GM18505 (cell line): ENCODE measurements at regions not wholly inside any gene's neighbourhood (a gene's known extent, or its start where the extent isn't known, plus 50 kb on each side); places are given as distances from the start of the nearest gene placed in this dataset.
"Not testable (repeated sequence)": the region's sequence is repeated elsewhere in the genome, so short reads cannot be mapped to it uniquely, and the experiment has no call there.

Experiments used
- ATAC-seq: cut with Tn5 transposase; IDR thresholded peaks from one replicate; pipeline ENCODE4 v1.9.1; 2021; ENCODE audit not compliant: unreplicated experiment
- POLR2A ChIP-seq: IDR thresholded peaks from 4 replicates; pipeline ENCODE4 v1.6.1; 2011; ENCODE audit warnings: borderline replicate concordance; ENCODE audit not compliant: insufficient read depth, insufficient read length; ENCODE audit errors: extremely low read depth

DNA sequence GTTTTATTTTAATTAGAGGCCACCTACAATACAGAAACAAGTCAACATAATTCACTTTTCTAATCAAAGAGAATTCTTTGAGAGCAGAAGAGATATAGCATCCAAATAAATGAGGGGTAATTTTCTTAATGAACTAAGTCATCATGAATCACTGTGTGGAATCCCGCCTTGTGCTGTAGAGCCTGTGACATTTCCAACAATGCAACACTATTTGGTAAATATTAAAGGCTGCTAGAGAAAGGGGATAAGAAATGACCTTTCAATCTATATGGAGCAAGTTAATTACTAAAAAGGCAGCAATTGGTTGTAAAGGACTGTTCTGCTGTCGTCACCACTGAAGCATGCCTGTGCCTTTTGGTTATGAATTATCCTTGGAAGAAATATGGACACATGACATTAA lies 345.7 kb upstream of the MAF start:
- no peak for ATAC-seq
- TF ChIP-seq POLR2A: no peak

DNA sequence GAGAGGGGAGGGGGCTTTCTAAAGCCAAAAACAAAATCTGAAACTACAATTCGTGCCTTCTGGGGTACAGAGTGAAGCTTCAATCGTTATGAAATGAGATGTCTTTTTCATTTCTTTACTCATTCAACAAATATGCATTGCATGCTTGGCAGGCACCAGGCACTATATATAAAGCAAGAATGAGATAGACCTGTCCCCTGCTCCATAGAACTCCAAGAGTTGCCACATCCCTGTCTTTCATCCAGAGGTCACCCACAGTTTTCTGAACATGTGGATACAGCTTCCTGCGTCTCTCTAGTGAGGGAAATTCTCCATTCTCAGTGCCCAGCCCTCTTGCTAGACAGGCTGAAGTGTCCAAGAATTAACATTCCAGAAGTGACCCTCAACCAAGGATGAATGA lies 343.2 kb upstream of the MAF start:
- no peak for ATAC-seq
- no peak for TF ChIP-seq POLR2A

DNA sequence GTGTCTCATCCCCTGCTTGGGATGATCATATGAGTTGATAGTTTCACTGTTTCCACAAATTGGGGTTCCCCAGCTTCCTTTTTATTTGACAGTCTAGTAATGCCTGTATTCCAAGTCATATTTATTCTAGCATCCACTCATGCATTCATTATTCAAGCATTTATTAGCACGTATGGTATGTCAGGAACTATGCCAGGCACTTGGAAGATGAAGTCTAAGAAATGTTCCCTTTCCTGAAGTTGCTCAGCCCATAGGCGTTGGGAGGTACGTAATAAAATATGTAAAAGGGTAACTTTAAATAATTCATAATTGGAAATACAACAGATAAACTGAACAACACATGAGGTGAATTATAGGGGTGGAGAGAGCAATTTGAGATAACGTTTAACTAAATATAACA lies 338.0 kb upstream of the MAF start:
- no peak for TF ChIP-seq POLR2A
- no peak for ATAC-seq

DNA sequence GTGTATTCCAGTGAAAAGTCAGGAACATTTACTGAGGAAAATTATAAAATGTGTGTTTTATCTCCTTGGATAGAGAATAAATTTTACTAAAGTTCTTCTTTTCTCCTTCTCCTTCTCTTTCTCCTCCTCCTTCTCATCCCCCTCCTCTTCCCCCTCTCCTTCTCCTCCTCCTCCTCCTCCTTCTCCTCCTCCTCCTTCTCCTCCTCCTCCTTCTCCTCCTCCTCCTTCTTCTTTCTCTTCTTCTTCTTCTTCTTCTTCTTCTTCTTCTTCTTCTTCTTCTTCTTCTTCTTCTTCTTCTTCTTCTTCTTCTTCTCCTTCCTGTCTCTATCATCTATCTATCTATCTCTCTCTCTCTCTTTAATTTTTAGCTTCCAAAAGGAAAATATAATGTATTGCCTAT lies 337.1 kb upstream of the MAF start:
- ATAC-seq: not testable (repeated sequence)

DNA sequence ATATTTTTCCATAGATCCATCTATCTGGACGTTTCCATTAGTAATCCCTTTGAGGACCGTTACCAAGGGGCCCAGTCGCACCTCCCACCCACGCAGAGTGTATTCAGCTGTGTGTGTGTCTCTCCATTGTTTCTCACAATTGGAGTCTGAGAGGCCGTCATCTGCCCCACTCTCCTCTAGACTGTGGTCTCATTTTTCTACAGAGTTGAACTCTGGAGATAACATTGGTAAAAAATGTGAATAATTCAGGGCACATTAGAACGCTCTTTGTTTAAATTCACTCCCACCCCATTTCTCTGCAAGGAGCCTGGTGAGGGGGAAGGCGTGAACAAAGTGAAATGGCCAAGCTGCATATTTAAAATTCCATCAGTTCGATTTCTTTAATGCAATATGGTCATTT lies 333.1 kb upstream of the MAF start:
- no peak for ATAC-seq
- TF ChIP-seq POLR2A: no peak

DNA sequence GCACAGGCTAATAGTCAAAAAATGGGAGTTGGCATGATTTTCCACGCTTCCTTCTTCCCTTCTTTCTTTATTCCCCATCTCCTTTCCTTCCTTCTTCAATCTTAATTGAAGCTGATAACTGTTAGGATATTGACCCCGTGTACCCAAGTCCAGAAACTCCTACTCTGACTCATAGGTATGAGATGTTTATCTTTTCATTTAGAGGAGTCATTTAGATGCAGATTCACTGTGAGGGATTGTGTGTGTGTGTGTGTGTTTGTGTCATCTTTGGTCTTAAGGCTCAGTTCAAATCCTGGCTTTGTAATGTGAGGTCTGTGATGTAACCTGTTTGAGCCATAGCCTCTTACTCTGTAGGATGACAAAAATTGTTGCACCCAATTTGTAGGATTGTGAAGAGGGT lies 332.0 kb upstream of the MAF start:
- ATAC-seq: no peak
- no peak for TF ChIP-seq POLR2A

DNA sequence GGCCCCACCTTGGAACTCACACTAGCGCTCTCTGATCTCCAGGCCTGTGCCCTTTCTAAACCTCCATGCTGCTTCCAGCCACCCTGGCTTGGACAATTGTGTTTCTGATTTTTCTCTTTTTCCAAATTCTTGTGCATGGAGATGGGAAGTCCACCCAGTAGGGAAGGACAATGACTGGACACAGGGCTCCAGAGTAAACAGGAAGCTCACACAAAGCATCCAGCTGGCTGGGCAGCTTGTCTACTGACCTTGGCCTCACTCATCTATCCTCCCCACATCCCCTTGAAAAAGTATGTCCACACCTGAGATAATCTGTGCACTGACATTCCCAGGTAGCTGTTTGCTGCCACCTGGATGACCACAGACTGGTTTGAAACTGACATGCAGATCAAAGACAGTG lies 331.2 kb upstream of the MAF start:
- TF ChIP-seq POLR2A: no peak
- no peak for ATAC-seq

DNA sequence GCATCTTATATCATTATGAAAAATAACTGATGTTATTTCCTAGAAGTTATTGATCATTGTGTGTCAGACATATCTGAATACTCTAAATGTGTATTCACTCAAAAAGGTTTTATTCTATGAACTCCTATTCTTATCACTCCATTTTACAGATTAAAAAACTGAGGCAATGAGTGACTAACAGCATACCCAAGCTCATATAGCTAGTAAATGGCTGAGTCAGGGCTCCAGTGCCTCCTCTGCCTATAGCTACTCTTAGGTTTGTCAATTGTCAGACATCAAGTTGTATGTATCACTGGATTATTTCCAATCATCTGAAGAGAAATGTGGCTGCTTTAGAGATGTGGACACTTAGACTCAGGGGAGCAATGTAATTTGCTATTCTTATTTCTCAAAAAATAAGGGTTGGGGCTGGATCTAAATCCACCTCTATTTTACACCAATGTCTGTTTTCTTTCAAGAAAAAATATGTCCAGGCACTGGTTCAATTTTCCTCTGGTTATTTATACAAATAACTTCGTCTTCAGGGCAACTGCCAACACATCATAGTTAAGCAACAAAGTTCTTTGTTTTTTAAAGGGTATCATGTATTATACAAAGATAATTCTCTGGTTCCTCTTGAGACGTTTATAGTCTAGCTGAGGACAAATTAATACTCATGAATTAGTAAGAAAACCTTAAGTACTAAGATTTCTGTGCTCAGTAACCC lies 328.9 kb upstream of the MAF start:
- TF ChIP-seq POLR2A: no peak
- no peak for ATAC-seq

DNA sequence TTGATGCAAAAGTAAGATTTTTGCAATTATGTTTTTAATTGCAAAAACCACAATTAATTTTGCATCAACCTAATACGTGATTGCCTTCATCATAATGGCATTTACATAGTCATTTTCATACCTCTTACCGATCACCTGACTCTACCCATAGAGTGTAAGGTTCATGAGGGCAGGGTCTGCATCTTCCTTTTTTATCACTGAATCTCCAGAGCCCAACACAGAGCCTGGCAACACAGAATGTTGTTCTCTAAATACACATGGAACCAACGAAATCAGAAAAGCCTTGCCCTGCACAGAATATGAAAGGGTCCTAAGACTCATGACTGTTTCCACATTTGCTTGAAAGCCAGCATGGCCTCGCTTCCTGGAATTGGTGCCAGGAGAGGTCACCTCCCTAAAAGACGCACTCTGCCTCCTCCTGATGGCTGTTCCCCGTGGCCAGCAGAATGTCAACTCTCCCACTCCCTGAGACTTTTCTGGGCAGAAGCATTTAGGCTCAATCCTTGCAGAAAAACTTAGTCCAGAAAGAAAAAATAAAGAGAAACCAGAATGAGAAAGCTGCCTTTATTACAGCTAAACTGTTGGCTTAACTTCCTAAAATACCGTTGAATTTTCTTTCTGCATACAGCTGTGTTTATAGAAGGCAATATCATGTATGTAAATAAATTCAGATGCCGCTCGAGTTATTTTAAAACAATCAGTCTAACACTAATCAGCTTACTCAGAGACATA lies 327.8 kb upstream of the MAF start:
- TF ChIP-seq POLR2A: no peak
- ATAC-seq: no peak

DNA sequence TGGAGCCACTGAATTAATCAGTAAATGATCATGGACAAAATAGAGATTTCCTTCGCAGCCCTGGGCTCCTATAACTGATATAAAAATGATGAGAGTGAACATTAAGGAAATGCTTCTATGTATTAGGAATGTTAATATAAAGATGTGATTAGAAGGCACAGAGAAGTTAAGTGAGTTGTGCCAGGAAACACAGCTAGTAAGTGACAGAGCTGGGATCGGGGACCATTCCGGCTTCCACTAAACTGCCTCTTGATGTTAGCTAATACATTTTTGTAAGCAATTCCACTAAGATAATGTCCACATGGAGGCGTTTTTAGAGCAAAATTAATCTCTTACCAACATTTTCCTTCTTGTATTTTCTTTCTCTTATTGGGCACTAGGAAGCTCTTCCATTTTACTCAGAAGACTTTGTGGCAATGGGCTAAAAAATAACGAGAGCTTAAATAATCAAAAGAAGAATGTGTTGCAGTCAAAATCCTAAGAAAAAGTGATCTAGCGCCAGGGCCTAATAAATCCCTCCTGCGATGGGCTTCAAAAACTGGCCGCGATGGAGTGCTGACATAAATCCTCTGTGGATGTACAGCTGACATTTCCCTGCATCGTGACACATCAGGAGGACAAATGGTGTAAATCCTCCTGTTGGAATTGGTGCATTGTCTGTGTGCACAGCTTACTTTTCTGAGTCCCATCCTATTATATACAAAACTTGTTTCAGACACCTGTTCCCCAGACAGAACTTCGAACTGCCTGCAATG lies 326.1 kb upstream of the MAF start:
- no peak for ATAC-seq
- TF ChIP-seq POLR2A: no peak

DNA sequence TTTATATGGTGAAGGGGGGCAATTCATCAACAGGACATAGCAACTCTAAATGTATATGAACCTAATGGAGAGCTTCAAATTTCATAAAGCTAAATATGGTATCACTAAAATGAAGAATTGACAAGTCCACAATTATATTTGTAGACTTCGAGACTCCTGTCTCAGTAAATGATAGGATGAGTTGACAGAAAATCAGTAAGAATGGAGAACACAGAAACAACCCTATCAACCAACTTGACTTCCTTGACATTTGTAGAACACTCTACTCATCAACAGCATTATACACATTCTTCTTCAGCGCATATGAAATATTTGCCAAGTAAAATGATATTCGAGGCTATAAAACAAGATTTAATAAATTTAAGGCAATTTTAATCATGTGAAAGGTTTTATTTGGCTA lies 322.9 kb upstream of the MAF start:
- no peak for TF ChIP-seq POLR2A
- ATAC-seq: no peak

DNA sequence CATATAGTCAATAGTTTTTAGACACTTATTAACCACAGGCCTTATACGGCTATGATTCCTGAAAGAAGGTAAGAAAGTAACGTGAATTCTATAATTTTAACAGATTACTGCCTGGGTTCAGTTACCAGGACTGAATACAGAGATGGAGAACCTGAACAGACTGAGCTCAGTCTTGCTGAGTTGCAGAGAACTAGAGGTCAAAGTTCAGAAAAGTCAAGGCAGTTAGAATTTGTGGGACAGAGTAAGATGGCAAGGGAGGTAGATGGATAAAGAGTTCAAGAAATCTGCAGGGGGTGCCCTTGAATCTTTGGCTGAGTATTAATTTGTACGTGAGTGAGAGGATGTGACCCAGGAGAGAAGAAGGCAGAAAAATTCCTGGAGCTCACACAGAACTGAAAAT lies 320.1 kb upstream of the MAF start:
- ATAC-seq: no peak
- TF ChIP-seq POLR2A: no peak

DNA sequence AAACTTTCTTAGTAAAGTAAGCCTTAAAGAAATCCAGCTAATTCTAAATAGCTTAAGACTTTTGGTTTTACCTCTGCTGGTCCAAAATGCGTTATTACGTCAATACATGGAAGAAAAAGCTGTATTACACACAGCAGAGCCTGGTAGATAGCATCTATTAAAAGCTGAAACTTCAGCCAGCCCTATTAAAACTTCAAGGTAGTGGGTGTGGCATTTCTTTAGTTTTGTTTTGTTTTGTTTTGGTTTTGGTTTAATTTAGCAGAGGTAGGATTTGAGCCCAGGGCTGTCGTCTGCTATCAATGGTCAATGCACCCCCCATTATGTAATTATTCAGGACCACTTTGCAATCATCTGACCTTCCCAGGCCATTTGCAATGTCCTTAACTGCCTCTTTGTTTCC lies 318.4 kb upstream of the MAF start:
- no peak for TF ChIP-seq POLR2A
- no peak for ATAC-seq

DNA sequence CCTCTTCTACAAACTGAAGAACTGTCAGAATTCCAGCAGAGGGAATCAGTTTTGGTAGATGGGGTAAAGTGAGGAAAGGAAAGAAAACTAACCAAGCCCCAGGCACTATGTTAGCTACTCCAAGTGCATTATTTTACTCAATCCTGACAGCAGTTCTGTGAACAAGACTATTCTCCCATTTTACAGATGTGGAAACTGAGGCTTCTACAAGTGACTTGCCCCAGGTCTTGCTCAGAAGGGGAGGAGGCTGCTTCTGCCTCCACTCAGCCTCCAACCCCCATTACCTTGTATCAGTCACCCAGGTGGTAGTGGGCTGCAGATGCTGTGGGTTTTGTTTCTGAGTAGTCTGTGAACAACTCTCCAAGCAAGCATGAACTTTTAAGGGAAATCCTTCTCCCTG lies 315.2 kb upstream of the MAF start:
- ATAC-seq: no peak
- no peak for TF ChIP-seq POLR2A
